Liver (tissue), 3 donors: ENCODE measurements at regions not wholly inside any gene's neighbourhood (a gene's known extent, or its start where the extent isn't known, plus 50 kb on each side); places are given as distances from the start of the nearest gene placed in this dataset.

Experiments
- JUND ChIP-seq, 2 donors: IDR thresholded peaks; 2 replicates each; pipeline ENCODE4 v1.6.1; 2016; ENCODE audit warnings: antibody characterized with exemption in 2 of 2
- REST ChIP-seq: IDR thresholded peaks from 2 replicates; pipeline ENCODE4 v1.6.1; 2016; ENCODE audit warnings: antibody characterized with exemption, mild to moderate bottlenecking
- TAF1 ChIP-seq: conservative IDR thresholded peaks from 2 replicates; pipeline ENCODE4 v1.6.1; 2016; ENCODE audit warnings: antibody characterized with exemption, mild to moderate bottlenecking
- TF ChIP-seq, protein P1 (sequence below): fragments of 150-350 bp; IDR thresholded peaks from 2 replicates; pipeline ENCODE4 v1.5.1; 2017; ENCODE audit warnings: improper control_type of control experiment, low read depth, low read length; ENCODE audit not compliant: missing input control
- donor health status: healthy.
- donor health status: healthy.

- TF ChIP-seq, protein P1, sequence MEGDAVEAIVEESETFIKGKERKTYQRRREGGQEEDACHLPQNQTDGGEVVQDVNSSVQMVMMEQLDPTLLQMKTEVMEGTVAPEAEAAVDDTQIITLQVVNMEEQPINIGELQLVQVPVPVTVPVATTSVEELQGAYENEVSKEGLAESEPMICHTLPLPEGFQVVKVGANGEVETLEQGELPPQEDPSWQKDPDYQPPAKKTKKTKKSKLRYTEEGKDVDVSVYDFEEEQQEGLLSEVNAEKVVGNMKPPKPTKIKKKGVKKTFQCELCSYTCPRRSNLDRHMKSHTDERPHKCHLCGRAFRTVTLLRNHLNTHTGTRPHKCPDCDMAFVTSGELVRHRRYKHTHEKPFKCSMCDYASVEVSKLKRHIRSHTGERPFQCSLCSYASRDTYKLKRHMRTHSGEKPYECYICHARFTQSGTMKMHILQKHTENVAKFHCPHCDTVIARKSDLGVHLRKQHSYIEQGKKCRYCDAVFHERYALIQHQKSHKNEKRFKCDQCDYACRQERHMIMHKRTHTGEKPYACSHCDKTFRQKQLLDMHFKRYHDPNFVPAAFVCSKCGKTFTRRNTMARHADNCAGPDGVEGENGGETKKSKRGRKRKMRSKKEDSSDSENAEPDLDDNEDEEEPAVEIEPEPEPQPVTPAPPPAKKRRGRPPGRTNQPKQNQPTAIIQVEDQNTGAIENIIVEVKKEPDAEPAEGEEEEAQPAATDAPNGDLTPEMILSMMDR: no peak
- TF ChIP-seq JUND (IDR thresholded peaks at IDR 0.05): no peak
- no peak for TF ChIP-seq REST
- no peak for TF ChIP-seq TAF1
Measured at GRCh38 chr9:80496901-80497556, 925.3 kb downstream of the TLE4 start.
